MCF 10A (cell line): ENCODE measurements at regions not wholly inside any gene's neighbourhood (a gene's known extent, or its start where the extent isn't known, plus 50 kb on each side); places are given as distances from the start of the nearest gene placed in this dataset.

Source experiments
- BruUV-seq: library from RNA; stranded (reverse); fragments of 400-500 nt; replicated peaks from 2 replicates; lab custom pipeline; 2021; lab: Mats Ljungman, UMichigan
- CTCF ChIA-PET: fragments of 300-600 bp; sonication (Branson Sonifier 250); formaldehyde crosslinking; extraction: SDS; loops from one replicate; lab custom pipeline; 2021; ENCODE audit warnings: antibody characterized with exemption, inconsistent platforms; lab: Yijun Ruan, JAX
- POLR2A ChIA-PET: fragments of 300-600, 350-650 bp; sonication (Branson Sonifier 250); formaldehyde crosslinking; extraction: SDS; loops from one replicate; lab custom pipeline; 2020; ENCODE audit warnings: antibody characterized with exemption, inconsistent platforms; lab: Yijun Ruan, JAX
- DNase-seq: peaks from one replicate; pipeline ENCODE4 v3.0.0-alpha.2; 2018; ENCODE audit not compliant: unreplicated experiment
- H3K27ac Mint-ChIP-seq: one replicate; pipeline ENCODE4 v1.8.0; 2022; ENCODE audit warnings: mild to moderate bottlenecking, low read depth, mixed read lengths; ENCODE audit not compliant: unreplicated experiment
- H3K27me3 Mint-ChIP-seq: one replicate; pipeline ENCODE4 v1.8.0; 2022; ENCODE audit warnings: mixed read lengths; ENCODE audit not compliant: insufficient read depth, unreplicated experiment
- H3K36me3 Mint-ChIP-seq: one replicate; pipeline ENCODE4 v1.8.0; 2022; ENCODE audit warnings: mild to moderate bottlenecking, moderate library complexity, mixed read lengths; ENCODE audit not compliant: insufficient read depth, unreplicated experiment
- H3K4me1 Mint-ChIP-seq: one replicate; pipeline ENCODE4 v1.8.0; 2022; ENCODE audit warnings: mixed read lengths; ENCODE audit not compliant: insufficient read depth, unreplicated experiment
- H3K4me3 Mint-ChIP-seq: one replicate; pipeline ENCODE4 v1.8.0; 2022; ENCODE audit warnings: mild to moderate bottlenecking, moderate library complexity, mixed read lengths; ENCODE audit not compliant: unreplicated experiment
- H3K9me3 Mint-ChIP-seq: one replicate; pipeline ENCODE4 v1.8.0; 2022; ENCODE audit warnings: mixed read lengths; ENCODE audit not compliant: unreplicated experiment
- intact Hi-C: fragments of 100-400 bp; cut with micrococcal nuclease; formaldehyde crosslinking; loops from 2 replicates; pipeline ENCODE4 v1.14.1; 2022
- TF ChIP-seq, protein P1 (sequence below): fragments of 200-600 bp; IDR thresholded peaks from one replicate; pipeline ENCODE4 v1.8.0; 2022; ENCODE audit warnings: antibody characterized with exemption, mild to moderate bottlenecking; ENCODE audit not compliant: unreplicated experiment

- BruUV-seq, result no TSS peak
- Mint-ChIP-seq H3K27me3 (peaks cover 56% of the 10 kb centered on the region), H3K4me3 (no peak overlapping the region), H3K36me3 (no peaks in the 10 kb centered on the region), H3K4me1 (peaks cover 6% of the 10 kb centered on the region), H3K27ac (no peak overlapping the region), H3K9me3 (no peaks in the 10 kb centered on the region)
- ChIA-PET POLR2A (no interaction called here), CTCF (no interaction called here)
- intact Hi-C loops, result no loop called here
- DNase-seq, result no peak
- TF ChIP-seq, protein P1, sequence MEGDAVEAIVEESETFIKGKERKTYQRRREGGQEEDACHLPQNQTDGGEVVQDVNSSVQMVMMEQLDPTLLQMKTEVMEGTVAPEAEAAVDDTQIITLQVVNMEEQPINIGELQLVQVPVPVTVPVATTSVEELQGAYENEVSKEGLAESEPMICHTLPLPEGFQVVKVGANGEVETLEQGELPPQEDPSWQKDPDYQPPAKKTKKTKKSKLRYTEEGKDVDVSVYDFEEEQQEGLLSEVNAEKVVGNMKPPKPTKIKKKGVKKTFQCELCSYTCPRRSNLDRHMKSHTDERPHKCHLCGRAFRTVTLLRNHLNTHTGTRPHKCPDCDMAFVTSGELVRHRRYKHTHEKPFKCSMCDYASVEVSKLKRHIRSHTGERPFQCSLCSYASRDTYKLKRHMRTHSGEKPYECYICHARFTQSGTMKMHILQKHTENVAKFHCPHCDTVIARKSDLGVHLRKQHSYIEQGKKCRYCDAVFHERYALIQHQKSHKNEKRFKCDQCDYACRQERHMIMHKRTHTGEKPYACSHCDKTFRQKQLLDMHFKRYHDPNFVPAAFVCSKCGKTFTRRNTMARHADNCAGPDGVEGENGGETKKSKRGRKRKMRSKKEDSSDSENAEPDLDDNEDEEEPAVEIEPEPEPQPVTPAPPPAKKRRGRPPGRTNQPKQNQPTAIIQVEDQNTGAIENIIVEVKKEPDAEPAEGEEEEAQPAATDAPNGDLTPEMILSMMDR, result no peak
Observed at GRCh38 chr2:95539290-95539689, 52.5 kb upstream of the TRIM43 start.

- Mint-ChIP-seq H3K27ac (no peak overlapping the region), H3K36me3 (no peaks in the 10 kb centered on the region), H3K27me3 (peaks cover 51% of the 10 kb centered on the region), H3K9me3 (no peaks in the 10 kb centered on the region), H3K4me3 (no peak overlapping the region), H3K4me1 (peaks cover 6% of the 10 kb centered on the region)
- TF ChIP-seq, protein P1, result no peak
- no TSS peak for BruUV-seq
- CTCF ChIA-PET, result no interaction called here
- intact Hi-C loops, result no loop called here
- POLR2A ChIA-PET, result no interaction called here
- DNase-seq, result no peak
Observed at GRCh38 chr2:95539836-95540235, 52.0 kb upstream of the TRIM43 start.
